ENCODE measurements at regions not wholly inside any gene's neighbourhood (a gene's known extent, or its start where the extent isn't known, plus 50 kb on each side); places are given as distances from the start of the nearest gene placed in this dataset.

DNA sequence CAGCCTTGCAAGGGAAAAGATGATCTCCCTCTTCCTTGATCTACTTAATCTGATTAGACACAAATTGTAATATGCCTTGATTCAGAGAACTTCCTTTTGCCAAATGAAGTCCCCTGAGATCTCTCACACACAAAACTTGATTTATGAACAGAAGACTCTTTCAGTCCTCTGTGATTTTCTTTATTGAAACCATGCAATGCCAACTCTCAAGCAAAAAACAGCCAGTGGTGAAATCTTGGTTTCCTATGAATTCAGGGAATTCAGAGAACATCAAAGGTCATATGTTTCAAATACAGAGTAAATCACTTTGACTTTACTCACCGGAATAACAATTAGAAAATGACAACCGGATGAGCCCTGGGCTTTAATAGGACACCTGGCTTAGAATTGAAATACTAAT is 211.7 kb downstream of the ABHD5 start:
- DNase-seq = no peak

DNA sequence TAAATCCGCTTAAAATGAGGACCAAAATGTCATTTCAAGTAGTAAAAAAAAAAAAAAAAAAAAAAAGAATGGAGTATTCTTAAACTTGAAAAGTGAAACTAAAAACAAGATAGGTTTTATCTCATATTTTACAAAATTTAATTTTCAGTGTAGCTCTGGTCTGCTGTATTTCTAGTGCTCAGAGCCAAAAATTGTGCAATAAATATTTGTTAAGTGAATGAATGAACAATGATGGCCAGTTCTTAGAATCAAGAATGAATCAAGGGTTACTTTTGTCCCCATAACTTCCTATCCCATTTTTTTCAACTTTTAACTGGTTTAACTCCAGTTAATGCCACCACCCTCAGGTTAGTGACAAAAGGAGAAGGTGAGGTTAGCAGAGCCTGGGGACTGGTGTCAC is 214.4 kb downstream of the ABHD5 start:
- DNase-seq = no peak

DNA sequence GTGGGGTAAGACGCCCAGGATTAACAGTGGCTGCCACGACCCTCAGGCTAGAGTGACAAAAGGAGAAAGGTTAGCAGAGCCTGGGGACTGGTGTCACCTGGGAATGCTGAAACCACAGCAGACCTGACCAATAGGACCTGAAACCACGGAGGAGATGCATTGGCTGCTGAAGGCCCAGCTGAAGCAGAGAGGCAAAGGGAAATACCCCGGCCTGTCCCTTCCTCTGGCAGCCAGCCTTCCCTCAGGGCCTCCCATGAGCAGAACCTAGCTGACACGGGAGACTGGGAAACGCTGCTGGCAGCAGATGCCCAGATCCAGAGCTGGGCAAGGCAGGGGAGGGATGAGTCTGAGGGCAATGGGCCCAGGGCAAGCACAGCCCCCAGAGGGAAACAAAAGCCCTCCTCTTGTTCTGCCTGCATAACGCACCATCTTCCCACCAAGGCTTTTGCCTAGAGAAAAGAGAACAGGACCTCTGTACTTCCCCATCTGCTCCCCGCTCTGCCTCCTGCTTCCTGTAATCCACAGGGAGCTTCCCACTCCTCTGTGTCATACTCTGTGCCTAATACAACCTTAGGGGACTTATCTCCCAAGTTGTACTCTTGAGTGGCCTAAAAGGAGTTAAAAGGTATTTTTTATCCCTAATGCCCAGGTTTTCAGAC is 216.2 kb downstream of the ABHD5 start:
- DNase-seq = peak; percentile 61 to 82 (median 76)

DNA sequence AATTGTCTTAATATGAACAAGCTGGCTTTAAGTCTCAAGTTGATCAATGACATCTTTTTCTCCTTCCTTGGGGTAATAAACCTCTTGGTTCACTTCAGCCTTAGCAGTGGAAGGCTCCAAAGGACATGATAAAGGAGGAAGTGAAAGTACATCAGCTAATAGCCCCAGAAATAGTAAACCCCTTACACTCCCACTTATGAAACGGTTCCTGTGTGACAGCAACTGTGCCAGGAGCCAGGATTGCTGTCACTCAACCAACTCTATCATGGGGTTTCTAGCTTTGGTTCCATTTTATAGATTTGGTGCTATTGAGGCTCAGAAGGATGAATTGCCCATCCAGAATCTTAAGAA is 216.7 kb downstream of the ABHD5 start:
- peak; percentile 62 to 88 (median 78) for DNase-seq

DNA sequence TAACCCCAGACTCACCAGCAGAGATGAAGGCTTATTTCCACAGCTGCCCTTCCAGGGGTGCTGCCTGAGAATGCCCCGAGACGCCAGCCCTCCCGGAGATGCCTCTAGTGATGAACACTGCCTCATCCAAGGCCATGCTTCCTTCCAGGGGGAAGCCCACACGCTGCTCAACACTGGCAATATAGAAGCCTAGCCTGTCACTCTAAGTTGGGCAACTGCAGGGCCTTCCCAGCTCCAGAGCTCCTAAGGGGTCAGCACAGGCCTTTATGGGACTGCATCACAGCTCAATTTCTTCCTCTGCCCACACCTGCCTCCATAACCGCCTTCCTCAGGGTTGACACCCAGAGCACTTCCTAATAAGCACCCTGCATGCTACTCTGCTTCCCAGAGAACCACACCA is 217.7 kb downstream of the ABHD5 start:
- peak in 2 of 4 experiments; percentile 25 to 28 for DNase-seq

DNA sequence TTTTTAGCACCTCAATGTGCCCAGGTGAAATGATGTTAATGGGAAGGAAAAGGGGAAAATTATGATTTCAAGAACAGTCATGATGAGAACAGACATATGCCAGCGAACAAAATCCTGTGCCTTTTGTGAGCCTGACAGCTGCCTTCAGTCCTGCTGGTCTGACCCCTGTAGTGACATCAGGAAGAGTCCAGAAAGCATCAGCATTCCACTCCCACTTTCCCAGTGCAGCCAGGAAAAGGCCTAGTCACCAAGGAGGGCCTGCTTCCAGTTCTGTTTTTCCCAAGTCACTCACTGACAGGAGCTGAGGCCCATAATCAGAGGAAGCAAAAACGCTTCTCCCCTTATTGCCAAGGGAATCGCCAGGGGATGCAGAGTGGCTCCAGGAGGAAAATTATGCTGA is 218.4 kb downstream of the ABHD5 start:
- DNase-seq = no peak

DNA sequence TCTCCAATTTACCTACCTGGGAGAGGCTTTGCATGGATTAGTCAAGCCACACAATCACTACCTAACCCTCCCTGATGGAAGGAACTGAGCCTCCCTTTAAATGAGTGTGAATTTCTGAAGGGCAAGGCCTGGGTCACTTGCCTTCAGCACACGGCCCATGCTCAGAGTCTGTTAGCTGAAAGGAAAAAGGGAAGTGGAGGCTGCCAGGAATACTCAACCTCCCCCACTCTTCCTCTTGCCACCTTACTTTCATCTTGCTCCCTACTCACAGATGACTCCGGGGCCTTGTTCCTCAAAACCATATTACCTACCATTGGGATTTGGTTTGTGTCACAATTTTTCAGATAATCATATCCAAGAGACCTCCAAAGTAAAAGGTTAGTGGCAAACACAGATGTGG is 220.0 kb downstream of the ABHD5 start:
- peak; percentile 27 to 67 (median 58) for DNase-seq

DNA sequence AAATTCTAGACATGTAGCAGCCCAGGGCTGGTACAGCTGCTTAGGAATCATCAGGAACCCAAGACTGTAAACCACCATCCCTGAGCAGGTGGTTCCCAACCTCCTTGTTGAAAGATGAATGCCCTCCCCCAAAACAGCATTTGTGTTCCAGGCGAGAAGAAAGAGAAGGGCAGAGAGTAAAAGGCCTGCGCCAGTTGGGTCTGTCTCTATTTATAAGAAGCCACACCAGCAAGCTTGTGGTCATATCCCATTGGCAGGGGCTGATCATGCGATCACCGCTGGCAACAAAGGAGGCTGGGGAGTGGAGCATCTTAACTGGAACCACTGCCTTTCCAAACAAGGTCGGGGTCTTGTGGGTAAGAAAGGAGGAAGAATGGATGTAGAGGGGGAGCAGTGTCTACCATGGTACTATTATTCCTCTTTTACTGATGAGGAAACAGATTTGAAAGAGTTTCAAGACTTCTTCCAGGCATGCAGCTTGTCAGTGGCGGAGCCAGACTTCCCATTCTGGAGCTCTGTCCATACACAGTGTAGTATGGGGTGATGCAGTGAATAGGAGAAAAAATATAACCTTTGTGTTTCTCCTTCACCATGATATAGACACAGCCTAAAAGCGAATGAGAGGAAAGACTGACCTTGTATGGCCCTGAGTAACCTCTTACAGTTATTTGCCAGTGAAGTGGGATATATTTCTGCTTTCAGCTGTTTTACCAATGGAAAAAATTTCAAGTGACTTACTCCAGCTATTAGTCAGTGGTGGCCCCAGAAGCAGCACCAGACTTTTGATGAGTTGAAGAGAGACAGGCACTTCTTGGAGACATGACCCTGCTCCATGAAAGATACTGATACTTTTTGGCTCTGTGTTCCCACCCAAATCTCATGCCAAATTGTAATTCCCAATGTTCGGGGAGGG is 222.6 kb downstream of the ABHD5 start:
- peak in 3 of 4 experiments; percentile 39 to 42 (median 41) for DNase-seq

DNA sequence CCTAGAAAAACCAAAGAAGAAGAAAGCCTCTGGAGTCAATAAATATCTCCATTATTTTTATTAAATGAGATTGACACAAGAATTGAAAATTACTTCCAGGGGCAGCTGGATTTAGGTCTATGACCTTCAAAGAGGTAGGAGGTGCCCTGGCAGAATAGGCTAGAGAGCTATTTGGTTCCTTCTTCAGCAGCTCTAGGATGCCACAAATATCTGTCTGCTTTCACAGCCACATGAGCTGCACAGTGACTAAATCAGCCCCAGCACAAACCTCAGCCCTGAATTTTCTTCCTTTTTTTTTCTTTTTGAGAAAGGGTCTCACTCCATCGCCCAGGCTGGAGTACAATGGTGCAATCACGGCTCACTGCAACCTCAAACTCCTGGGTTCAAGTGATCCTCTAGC is 223.5 kb downstream of the ABHD5 start:
- peak in 3 of 4 experiments; percentile 28 to 33 (median 32) for DNase-seq

DNA sequence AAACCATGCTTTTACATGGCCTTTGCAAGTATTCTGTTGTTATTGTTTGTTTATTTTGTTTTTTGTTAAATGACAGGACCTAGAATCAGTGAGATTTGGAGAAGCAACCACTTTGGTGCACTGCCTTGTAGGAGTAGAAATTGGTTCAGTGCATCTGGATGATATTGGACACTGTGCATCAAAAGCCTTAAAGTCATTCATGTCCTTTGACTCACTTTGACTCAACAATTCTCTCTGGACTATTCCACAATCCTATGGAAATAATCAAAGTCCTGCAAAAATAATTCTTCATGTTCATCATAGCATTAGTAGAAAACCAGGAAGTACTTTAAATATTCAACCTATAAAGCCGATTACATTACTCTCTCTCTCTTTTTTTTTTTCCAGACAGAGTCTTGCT is 224.8 kb downstream of the ABHD5 start:
- DNase-seq = no peak

DNA sequence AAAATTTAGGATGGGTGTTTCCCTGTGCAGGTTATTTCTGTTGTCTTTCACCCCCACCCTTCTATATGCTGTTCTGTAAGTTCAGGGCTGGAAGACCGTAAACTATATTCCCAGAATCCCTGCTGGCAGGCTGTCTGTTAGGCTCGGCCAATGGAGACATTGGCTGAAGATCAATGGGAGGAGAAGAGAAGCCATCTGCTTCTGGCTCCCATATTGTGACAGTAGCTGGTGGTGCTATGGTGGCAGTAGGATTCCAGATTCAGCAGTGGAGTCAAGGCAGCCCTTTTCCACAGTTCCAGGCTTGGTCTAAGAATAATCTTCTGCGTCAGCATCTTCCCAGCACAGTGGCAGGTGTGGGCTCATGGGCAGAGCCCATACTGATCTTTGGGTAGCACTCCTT is 226.6 kb downstream of the ABHD5 start:
- no peak for DNase-seq

DNA sequence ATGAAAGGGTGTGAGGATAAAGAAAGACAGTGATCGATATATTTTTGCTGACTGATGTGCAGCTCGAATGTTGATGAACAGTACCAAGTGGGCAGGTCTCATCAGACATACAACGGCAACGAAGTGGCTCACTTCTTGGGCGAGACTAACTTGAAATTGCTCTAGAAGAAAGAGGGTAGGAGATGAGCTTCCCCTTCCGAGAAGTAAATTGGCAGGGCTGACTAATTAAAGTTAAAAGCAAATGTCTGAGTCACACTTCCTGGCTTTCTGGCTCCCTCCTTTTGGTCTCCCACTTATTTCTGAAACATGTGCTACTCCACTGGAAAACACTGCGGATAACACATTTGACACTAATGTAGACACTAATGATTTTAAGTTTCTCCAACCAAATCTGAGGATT is 228.3 kb downstream of the ABHD5 start:
- peak; percentile 9 to 47 (median 28) for DNase-seq

DNA sequence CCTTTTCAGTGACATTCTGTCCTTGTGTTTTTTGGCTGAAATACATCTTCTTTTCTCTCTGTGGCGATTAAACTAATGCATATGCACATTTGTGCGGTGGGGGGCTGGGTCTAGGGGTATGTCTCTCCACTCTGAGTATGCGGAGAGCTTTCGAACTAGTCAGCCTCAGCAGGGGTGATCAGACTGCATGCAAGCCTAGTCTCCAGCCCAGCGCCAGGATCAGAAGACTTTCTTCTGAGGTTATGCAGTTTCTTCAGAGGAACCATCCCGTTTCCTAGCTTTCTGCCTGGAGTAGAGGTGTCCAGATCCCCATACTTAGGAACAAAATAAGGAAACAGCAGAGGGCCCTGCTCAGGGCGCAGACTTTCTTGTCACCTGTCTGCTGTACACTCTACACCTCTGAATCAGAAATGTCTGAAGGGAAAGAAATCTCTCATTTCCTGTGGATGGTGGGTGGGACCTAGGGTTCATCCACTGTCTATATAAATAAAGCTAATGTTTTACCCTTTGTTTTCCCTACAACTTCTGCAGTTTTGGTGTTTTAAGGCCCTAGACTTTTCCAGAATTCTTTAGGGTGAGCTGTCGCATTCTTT is 230.4 kb downstream of the ABHD5 start:
- DNase-seq = no peak

DNA sequence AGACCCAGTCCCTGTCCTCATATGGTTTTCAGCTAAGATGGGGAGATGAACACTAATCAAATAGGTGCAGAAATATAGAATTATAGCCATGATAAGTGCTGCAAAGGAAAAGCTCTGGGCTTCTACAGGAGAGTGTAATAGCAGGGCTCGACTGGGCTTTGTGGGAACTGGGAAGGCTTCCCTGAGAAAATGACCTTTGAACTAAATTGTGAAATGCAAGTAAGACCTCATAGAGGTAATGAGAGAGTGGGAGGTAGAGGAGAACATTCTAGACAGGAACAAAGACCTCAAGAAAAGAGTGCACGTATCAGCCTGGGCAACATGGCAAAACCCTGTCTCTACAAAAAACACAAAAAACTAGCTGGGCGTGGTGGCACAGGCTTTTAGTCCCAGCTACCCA is 231.6 kb downstream of the ABHD5 start:
- DNase-seq = no peak

DNA sequence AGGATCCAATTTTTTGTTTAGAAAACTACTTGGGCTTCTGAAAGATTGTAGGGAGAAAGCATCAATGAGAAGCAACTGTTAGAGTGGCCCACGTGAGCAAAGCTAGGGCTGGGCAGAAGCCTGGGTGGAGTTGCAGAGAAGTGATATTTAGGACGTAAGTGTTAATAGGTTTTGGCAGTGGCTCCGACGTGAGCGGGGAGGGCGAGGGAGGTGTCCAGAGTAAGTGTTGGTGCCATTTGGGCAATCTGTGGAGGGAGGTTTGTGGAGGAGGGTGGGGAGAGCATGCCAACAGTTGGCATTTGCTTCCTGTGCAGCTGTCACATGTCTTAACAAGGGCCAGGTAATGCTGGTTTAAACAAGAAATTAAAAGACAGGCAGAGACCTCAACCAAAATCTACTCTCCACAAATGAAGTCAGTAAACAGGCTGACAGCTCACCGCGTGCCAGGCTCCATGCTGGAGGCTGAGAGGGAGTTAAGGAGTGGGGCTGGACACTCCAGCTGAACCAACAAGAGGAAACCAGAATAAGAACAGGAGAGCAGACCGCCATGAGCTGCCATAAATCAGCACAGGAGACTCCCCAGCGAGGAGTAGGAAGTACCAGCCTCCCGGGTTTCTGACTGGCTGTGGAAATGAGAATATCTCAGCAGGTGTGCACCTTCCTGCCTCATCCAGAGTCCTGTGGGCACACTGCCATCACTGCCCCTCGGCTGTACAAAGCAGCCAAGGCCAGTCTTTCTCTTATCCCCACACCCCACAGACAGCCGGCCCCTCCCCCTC is 232.6 kb downstream of the ABHD5 start:
- DNase-seq = no peak

DNA sequence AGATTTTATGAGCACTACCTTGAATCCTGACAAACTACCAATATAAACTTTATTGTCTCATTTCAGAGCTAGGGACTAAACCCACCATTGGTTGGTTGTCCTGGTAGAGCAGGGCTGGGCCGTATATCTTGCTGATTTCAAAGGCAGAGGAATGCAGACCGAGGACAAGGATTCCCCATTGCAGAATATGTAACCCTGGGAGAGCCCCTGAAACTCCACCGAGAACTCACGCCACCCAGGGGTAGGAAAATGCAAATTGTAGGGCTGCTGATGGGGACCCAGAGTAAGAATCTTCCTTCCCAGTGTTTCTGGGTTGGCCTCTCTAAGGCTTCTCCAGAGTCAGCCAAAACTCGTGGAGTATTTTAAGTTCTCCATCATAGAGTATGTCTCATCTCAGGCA is 235.3 kb downstream of the ABHD5 start:
- DNase-seq = no peak

DNA sequence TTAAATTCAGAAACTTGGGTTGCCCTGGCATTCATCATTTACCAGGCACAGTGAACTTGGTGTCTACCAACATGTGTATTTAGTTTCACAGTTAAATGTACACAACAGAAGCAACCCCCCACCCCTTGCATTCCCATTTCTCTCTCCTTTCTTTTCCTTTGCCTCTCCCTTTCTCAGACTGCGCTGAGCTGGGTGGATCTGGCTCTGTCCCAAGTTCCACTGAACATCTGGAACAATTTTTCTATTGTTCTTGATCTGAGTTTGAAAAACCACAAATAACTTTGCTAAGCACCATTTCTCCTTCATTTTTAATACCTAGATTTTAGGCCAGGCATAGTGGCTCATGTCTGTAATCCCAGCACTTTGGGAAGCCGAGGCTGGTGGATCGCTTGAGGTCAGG is 242.2 kb downstream of the ABHD5 start:
- no peak for DNase-seq

DNA sequence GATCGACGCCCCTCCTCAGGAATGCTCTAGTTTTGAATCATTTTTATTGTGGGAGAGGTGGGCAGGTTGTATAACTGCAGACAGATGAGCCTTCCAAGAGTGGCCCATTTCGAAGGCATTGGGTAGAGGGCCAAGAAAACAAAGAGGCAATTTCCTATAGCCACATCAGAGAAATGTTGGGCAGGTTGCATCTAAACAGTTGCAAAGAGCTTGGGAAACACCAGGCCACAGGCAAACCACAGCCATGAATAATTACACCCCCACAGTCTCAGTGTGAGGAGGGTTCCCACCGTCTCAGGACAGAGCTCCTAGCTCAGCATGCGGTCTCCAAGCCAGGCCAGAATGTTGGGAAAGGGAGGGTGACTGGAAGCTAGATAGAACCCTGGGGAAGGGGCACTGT is 257.3 kb downstream of the ABHD5 start:
- peak in 3 of 4 experiments; percentile 5 to 26 (median 6) for DNase-seq

DNA sequence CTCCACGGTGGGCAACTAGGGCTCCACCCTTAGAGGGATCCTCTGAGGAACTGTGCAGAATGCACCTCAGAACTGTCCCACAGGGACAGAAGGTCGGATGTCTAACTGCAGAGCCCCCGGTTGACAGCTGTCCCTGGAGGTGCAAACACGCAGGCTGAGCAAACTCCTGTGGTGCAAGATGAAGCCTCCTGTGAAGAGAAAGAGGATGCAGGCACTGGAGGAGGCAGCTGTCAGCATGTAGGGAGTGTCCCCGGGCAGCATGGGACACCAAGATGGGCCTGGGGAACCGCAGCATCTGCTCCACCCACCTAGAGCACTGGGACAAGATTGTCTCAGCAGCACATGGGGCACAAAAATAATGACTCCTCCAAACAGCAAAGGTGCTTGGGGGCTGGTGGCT is 258.9 kb downstream of the ABHD5 start:
- DNase-seq = peak in 2 of 4 experiments; percentile 9 to 31

DNA sequence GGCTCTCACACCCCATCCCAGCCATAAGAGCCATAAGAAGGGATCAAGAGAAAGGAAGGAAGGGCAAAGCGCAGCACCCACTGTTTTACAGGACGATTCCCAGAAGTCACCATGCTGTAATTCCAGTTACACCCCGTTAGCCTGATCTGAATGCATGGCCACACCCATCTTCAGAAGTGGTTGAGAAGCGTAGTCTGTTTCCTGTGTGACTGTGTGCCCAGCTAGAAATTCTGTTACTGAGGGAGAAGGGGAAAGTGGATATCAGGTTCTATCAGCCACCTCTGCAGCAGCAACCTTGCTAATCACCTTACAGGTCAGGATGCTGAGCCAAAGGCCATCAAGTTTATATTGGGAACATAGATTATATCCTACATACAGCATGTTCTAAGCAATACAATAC is 260.0 kb downstream of the ABHD5 start:
- DNase-seq = no peak

DNA sequence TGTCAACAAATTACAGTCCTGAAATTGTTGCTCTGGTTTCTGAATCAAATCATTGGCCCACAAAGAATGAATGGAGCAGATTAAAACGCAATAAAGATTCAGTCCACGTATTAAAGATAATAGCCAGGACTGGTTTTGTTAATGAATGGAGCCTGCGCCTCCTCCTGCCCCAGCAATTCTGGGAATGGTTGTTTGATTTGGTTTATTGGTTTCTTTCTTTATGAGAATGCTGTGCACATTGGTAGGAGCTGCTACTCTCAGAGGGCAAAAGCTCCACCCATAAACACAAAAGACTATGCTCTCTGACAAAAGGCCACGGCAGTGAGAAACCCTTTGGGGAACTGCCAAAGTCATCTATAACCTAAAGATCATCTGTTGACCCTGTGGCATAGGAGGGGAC is 261.1 kb downstream of the ABHD5 start:
- no peak for DNase-seq

DNA sequence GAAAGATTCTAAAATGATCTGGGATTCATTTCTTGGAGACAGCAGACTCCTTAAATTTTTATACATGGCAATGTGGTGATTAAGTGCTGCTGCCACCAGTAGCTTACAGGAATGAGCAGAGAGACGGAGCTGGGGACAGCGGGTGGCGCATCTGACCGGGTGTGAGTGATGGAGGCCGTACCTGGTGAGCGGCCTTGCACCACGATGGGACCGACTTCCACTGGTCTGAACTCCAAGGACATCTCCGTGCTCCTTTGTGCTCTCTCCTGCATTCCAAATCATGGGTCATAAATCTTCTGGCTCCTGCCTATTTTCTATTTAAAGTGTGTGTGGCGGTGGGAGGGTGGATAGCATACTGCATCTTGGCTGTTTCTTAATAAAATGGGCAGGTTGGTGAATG is 262.6 kb downstream of the ABHD5 start:
- DNase-seq = no peak
